C4-2B (cell line): ENCODE measurements at regions not wholly inside any gene's neighbourhood (a gene's known extent, or its start where the extent isn't known, plus 50 kb on each side); places are given as distances from the start of the nearest gene placed in this dataset.
A peak's percentile ranks its signal among the peaks of the same experiment; 100 is the strongest.
"Not testable (repeated sequence)": the region's sequence is repeated elsewhere in the genome, so short reads cannot be mapped to it uniquely, and the experiment has no call there.

Experiments
- H3K27ac ChIP-seq: fragments of 450-650 bp; 2 replicates; pipeline ENCODE4 v1.5.1; 2017
- ZFX ChIP-seq: fragments of 450-650 bp; IDR thresholded peaks from 2 replicates; pipeline ENCODE4 v1.6.1; 2017
- TF ChIP-seq, protein P1 (sequence below): fragments of 450-650 bp; conservative IDR thresholded peaks from 2 replicates; pipeline ENCODE4 v1.5.1; 2017; ENCODE audit warnings: mild to moderate bottlenecking

DNA sequence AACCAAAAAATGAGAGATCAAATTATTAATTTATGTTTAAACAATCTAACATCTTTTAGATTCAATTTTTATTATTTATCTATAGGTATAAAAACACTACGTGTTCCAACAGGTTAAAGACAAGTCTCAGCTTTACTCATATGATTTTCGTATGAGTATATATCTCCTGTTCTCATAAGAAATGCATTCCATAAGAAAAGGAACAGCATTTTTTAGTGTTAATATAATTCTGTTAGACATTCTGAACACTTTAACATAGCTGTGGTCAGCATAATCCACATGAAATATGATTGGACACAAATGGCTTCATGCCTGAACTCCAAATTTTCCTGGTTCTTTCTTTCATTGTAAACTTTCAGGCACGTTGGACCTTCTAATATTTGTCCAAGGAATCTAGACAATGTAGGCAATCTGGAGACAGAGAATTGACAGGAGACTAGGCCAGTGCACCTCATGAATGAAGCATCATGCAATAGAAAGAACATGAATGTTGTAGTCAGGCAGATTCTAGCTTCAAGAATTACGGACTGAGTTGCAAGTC, 1122.0 kb upstream of the ALCAM start:
- H3K27ac ChIP-seq: no peak overlapping the region
- TF ChIP-seq ZFX: no peak
- TF ChIP-seq, protein P1, sequence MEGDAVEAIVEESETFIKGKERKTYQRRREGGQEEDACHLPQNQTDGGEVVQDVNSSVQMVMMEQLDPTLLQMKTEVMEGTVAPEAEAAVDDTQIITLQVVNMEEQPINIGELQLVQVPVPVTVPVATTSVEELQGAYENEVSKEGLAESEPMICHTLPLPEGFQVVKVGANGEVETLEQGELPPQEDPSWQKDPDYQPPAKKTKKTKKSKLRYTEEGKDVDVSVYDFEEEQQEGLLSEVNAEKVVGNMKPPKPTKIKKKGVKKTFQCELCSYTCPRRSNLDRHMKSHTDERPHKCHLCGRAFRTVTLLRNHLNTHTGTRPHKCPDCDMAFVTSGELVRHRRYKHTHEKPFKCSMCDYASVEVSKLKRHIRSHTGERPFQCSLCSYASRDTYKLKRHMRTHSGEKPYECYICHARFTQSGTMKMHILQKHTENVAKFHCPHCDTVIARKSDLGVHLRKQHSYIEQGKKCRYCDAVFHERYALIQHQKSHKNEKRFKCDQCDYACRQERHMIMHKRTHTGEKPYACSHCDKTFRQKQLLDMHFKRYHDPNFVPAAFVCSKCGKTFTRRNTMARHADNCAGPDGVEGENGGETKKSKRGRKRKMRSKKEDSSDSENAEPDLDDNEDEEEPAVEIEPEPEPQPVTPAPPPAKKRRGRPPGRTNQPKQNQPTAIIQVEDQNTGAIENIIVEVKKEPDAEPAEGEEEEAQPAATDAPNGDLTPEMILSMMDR: no peak

DNA sequence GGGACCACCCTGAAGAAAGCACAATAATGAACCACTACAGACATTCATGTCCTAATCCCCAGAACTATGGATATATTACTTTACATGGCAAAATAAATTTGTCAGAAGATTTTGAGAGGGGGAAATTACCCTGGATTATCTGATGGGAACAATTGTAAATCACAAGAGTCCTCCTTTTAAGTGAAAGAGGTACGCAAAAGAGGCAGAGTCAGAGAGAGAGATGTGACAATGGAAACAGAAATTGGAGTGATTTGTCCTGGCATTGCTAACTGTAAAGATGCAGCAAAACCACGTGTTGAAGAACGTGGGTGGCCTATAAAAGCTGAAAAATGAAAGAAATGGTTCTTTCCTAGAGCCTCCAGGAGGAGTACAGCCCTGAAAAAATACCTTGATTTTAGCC, 1121.4 kb upstream of the ALCAM start:
- TF ChIP-seq ZFX: no peak
- TF ChIP-seq, protein P1: no peak
- H3K27ac ChIP-seq: no peak overlapping the region

- TF ChIP-seq, protein P1: no peak
- TF ChIP-seq ZFX: no peak
- no peak overlapping the region for H3K27ac ChIP-seq
These were observed 1120.7 kb upstream of the ALCAM start for GRCh38 chr3:104245981-104246380.

DNA sequence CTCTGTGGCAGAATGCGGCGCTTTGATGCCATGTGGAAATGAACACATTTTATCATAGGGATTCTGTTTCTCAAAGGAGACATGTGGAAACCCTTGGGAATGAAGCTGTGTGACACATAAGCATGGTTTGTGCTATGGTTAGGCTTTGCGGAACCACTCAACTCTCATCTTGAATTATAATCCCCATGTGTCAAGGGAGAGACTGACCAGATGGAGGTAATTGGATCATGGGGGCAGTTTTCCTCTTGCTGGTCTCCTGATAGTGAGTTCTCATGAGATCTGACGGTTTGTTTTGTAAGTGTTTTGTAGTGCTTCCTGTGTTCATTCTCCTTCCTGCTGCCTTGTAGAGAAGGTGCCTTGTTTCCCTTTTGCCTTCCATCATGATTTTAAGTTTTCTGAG, 1109.2 kb upstream of the ALCAM start:
- H3K27ac ChIP-seq: no peak overlapping the region
- TF ChIP-seq, protein P1: no peak
- TF ChIP-seq ZFX: no peak

DNA sequence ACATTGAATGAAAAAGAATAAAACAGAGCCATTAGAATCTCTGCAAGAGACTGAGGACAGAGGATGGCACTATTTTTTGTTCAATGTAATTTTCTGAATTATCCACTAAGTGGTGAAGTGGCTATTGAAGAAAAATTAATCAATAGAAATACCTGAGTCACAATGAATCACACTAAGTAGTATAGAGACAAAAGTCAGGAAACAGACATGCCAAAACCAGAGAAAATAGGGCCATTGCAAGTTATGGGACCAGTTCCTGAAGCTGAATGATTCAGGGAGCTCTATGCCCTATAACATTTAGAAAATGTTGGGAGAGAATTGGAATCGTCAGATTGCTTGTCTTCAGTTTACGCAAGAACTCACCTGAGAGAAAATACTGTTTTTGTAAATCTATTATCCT, 1103.2 kb upstream of the ALCAM start:
- no peak for TF ChIP-seq ZFX
- TF ChIP-seq, protein P1: no peak
- H3K27ac ChIP-seq: no peak overlapping the region

GRCh38 chr3:104266219-104266618, 1100.5 kb upstream of the ALCAM start:
- H3K27ac ChIP-seq: not testable (repeated sequence)

DNA sequence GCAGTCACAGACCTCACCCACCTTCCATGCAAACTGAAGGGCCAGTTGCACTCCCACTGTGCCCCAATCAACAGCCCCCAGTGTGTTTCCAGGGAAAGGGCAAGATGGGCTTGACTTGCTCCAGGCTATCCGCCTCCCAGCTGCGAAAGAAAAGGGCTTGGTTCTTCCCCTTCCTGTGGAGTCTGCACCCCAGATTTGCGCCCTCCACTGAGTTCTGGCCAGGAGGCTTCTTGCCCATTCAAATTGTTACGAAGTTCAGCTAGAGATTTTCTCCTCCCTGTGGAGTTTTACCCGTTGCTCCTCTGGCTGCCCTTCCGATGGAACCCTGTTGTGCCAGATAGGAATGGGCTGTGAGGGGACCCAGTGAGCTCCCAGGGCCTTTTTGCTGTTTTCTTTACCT, 1096.9 kb upstream of the ALCAM start:
- TF ChIP-seq ZFX: no peak
- TF ChIP-seq, protein P1: no peak

GRCh38 chr3:104273046-104273649, 1093.6 kb upstream of the ALCAM start:
- TF ChIP-seq ZFX: no peak
- TF ChIP-seq, protein P1: peak; percentile 77

More for the DNA sequence above, 1096.9 kb upstream of the ALCAM start:
- no peak overlapping the region for H3K27ac ChIP-seq

More at GRCh38 chr3:104273046-104273649, 1093.6 kb upstream of the ALCAM start:
- no peak overlapping the region for H3K27ac ChIP-seq
